OCI-LY7 (cell line): ENCODE measurements at regions not wholly inside any gene's neighbourhood (a gene's known extent, or its start where the extent isn't known, plus 50 kb on each side); places are given as distances from the start of the nearest gene placed in this dataset.

Source experiments
- CTCF ChIP-seq: fragments of 200-600 bp; sonication (generic); conservative IDR thresholded peaks from 2 replicates; pipeline ENCODE4 v1.5.1; 2014; ENCODE audit warnings: mild to moderate bottlenecking, antibody characterized with exemption, low read length, moderate library complexity, mixed read lengths
- EZH2phosphoT487 ChIP-seq: fragments of 200-600 bp; sonication (generic); IDR thresholded peaks from 2 replicates; pipeline ENCODE4 v1.6.1; 2018; ENCODE audit warnings: low read depth, borderline replicate concordance, mild to moderate bottlenecking, mixed run types, antibody characterized with exemption, low read length, moderate library complexity, mixed read lengths

- no peak for TF ChIP-seq EZH2phosphoT487
- no peak for TF ChIP-seq CTCF
These were observed 449.3 kb downstream of the FOXG1 start for GRCh38 chr14:29215853-29216252.
